H9 (cell line): ENCODE measurements at regions not wholly inside any gene's neighbourhood (a gene's known extent, or its start where the extent isn't known, plus 50 kb on each side); places are given as distances from the start of the nearest gene placed in this dataset.

Experiments used
- DNase-seq: peaks from one replicate; pipeline ENCODE4 v3.0.0-alpha.2; 2017
- H2AFZ ChIP-seq: one replicate; pipeline ENCODE4 v1.6.1; 2013; ENCODE audit warnings: mild to moderate bottlenecking, low read length, control low read depth, moderate library complexity
- H2AK5ac ChIP-seq: 2 replicates; pipeline ENCODE4 v1.6.1; 2013; ENCODE audit warnings: low read length, control low read depth, mixed read lengths; ENCODE audit not compliant: insufficient read length
- H2BK120ac ChIP-seq: one replicate; pipeline ENCODE4 v1.6.1; 2013; ENCODE audit warnings: low read depth, mild to moderate bottlenecking, low read length, control low read depth, inconsistent platforms; ENCODE audit not compliant: poor library complexity, severe bottlenecking
- H2BK12ac ChIP-seq: 2 replicates; pipeline ENCODE4 v1.6.1; 2013; ENCODE audit warnings: low read length, control low read depth, mixed read lengths, low read depth; ENCODE audit not compliant: insufficient read length
- H2BK15ac ChIP-seq: 2 replicates; pipeline ENCODE4 v1.6.1; 2013; ENCODE audit warnings: low read depth, low read length, control low read depth
- H2BK20ac ChIP-seq: one replicate; pipeline ENCODE4 v1.6.1; 2013; ENCODE audit warnings: low read depth, mild to moderate bottlenecking, low read length, control low read depth, inconsistent platforms; ENCODE audit not compliant: poor library complexity, severe bottlenecking
- H2BK5ac ChIP-seq: 2 replicates; pipeline ENCODE4 v1.6.1; 2013; ENCODE audit warnings: low read length, control low read depth, mixed read lengths; ENCODE audit not compliant: insufficient read length
- H3K14ac ChIP-seq: 2 replicates; pipeline ENCODE4 v1.6.1; 2013; ENCODE audit warnings: low read length, control low read depth; ENCODE audit not compliant: insufficient read depth
- H3K18ac ChIP-seq: 2 replicates; pipeline ENCODE4 v1.6.1; 2013; ENCODE audit warnings: low read depth, mild to moderate bottlenecking, mixed read lengths, low read length, control low read depth; ENCODE audit not compliant: insufficient read length
- H3K23ac ChIP-seq: 2 replicates; pipeline ENCODE4 v1.6.1; 2013; ENCODE audit warnings: low read length, control low read depth, mixed read lengths, low read depth; ENCODE audit not compliant: insufficient read length
- H3K23me2 ChIP-seq: 2 replicates; pipeline ENCODE4 v1.6.1; 2013; ENCODE audit warnings: low read depth, mild to moderate bottlenecking, mixed read lengths, low read length, control low read depth; ENCODE audit not compliant: insufficient read length, poor library complexity, severe bottlenecking
- H3K27ac ChIP-seq: 2 replicates; pipeline ENCODE4 v1.5.1; 2013; ENCODE audit warnings: low read length, control low read depth, mixed read lengths, low read depth; ENCODE audit not compliant: insufficient read length
- H3K27me3 ChIP-seq: 2 replicates; pipeline ENCODE4 v1.6.1; 2013; ENCODE audit warnings: low read length, control low read depth, inconsistent platforms; ENCODE audit not compliant: insufficient read depth
- H3K4ac ChIP-seq: 2 replicates; pipeline ENCODE4 v1.6.1; 2013; ENCODE audit warnings: low read depth, mild to moderate bottlenecking, control low read depth, inconsistent platforms, low read length, moderate library complexity
- H3K4me1 ChIP-seq: 2 replicates; pipeline ENCODE4 v1.6.1; 2013; ENCODE audit warnings: low read length, control low read depth, inconsistent platforms; ENCODE audit not compliant: insufficient read depth
- H3K4me2 ChIP-seq: 2 replicates; pipeline ENCODE4 v1.6.1; 2013; ENCODE audit warnings: low read length, control low read depth, mixed read lengths; ENCODE audit not compliant: insufficient read length, insufficient read depth
- H3K56ac ChIP-seq: 2 replicates; pipeline ENCODE4 v1.6.1; 2013; ENCODE audit warnings: low read depth, mild to moderate bottlenecking, mixed read lengths, low read length, control low read depth; ENCODE audit not compliant: insufficient read length
- H3K79me1 ChIP-seq: 2 replicates; pipeline ENCODE4 v1.6.1; 2013; ENCODE audit warnings: low read depth, mild to moderate bottlenecking, moderate library complexity, low read length, control low read depth, inconsistent platforms; ENCODE audit not compliant: insufficient read depth, poor library complexity, severe bottlenecking
- H3K79me2 ChIP-seq: 2 replicates; pipeline ENCODE4 v1.6.1; 2013; ENCODE audit warnings: low read length, control low read depth, inconsistent platforms; ENCODE audit not compliant: insufficient read depth
- H3K9ac ChIP-seq: 2 replicates; pipeline ENCODE4 v1.6.1; 2013; ENCODE audit warnings: low read length, control low read depth, mixed read lengths; ENCODE audit not compliant: insufficient read length; ENCODE audit errors: extremely low read depth
- H3K9me3 ChIP-seq: one replicate; pipeline ENCODE4 v1.6.1; 2013; ENCODE audit warnings: low read depth, low read length, inconsistent platforms; ENCODE audit not compliant: control insufficient read depth
- H3T11ph ChIP-seq: one replicate; pipeline ENCODE4 v1.6.1; 2013; ENCODE audit warnings: mild to moderate bottlenecking, low read length, control low read depth, inconsistent platforms
- H4K20me1 ChIP-seq: one replicate; pipeline ENCODE4 v1.6.1; 2013; ENCODE audit not compliant: control insufficient read depth, insufficient read length, insufficient read depth
- H4K5ac ChIP-seq: 2 replicates; pipeline ENCODE4 v1.6.1; 2013; ENCODE audit warnings: low read depth, mild to moderate bottlenecking, mixed read lengths, low read length, control low read depth; ENCODE audit not compliant: insufficient read length
- H4K8ac ChIP-seq: replicated peaks from 2 replicates; pipeline ENCODE4 v1.6.1; 2013; ENCODE audit warnings: low read length, control low read depth, mixed read lengths, low read depth; ENCODE audit not compliant: insufficient read length
- H4K91ac ChIP-seq: 2 replicates; pipeline ENCODE4 v1.6.1; 2013; ENCODE audit warnings: low read depth, mild to moderate bottlenecking, moderate library complexity, mixed read lengths, low read length, control low read depth; ENCODE audit not compliant: insufficient read length
- H3K27ac Mint-ChIP-seq, 3 experiments: 2 replicates in 2 of 3; 3 replicates in 1 of 3; pipeline ENCODE4 v1.8.0; 2020 to 2021; ENCODE audit warnings: mixed read lengths in 3 of 3, mild to moderate bottlenecking in 1 of 3, moderate library complexity in 1 of 3
- H3K27me3 Mint-ChIP-seq: 2 replicates; pipeline ENCODE4 v1.8.0; 2021; ENCODE audit warnings: low read depth, mild to moderate bottlenecking, moderate library complexity, mixed read lengths
- H3K36me3 Mint-ChIP-seq, 3 experiments: 2 replicates in 2 of 3; 3 replicates in 1 of 3; pipeline ENCODE4 v1.8.0; 2020 to 2021; ENCODE audit warnings: low read depth in 3 of 3, mixed read lengths in 3 of 3; ENCODE audit not compliant: insufficient read depth in 1 of 3
- H3K4me1 Mint-ChIP-seq, 2 experiments: 2 replicates each; pipeline ENCODE4 v1.8.0; 2020; ENCODE audit warnings: mixed read lengths in 2 of 2
- H3K4me3 Mint-ChIP-seq, 2 experiments: 2 replicates in 1 of 2; 3 replicates in 1 of 2; pipeline ENCODE4 v1.8.0; 2020 to 2021; ENCODE audit warnings: mild to moderate bottlenecking in 2 of 2, mixed read lengths in 2 of 2, moderate library complexity in 1 of 2
- H3K9me3 Mint-ChIP-seq, 2 experiments: 2 replicates in 1 of 2; 3 replicates in 1 of 2; pipeline ENCODE4 v1.8.0; 2020; ENCODE audit warnings: mild to moderate bottlenecking in 2 of 2, mixed read lengths in 2 of 2, moderate library complexity in 1 of 2
- WGBS: extraction: QIAGEN DNeasy Blood & Tissue Kit; methylation state at CpG from one replicate; pipeline ENCODE4 v1.1.7; 2013; ENCODE audit warnings: missing lambda C conversion rate, low lambda C conversion rate, mixed read lengths; ENCODE audit not compliant: insufficient read length; ENCODE audit errors: extremely low coverage; 5-methylcytosine and 5-hydroxymethylcytosine counted together
- TF ChIP-seq, protein P1 (sequence below): fragments of 200-600 bp; sonication (generic); conservative IDR thresholded peaks from 3 replicates; pipeline ENCODE4 v1.8.0; 2021; ENCODE audit warnings: antibody characterized with exemption, mild to moderate bottlenecking

DNA sequence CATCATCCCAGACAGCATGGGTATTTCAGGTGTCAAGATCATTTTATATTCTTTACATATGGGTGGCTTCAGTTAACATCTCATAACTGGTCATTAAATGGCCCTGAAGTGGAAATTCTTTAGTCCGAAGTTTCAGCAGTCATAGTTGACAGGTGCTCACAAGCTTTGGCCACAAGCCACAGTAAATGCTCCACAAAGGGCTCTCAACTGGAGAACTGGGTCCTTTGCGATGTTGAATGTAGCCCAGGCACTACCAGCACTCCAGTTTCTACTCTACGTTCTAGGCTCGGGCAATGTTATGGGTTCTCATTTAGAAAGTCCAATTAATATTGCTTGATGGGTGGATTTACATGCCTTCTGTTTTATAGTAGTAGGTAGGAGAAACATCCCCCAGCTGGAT, 206.3 kb downstream of the CWF19L2 start:
- no peak overlapping the region for H4K5ac ChIP-seq
- no peak overlapping the region for H3K27ac Mint-ChIP-seq
- no peaks in the 10 kb centered on the region for H3K9me3 ChIP-seq
- no CpG with 5 or more reads among the region's 4 CpGs for WGBS
- no peak overlapping the region for H2BK5ac ChIP-seq
- no peaks in the 10 kb centered on the region for H3K27me3 Mint-ChIP-seq
- H3K4me1 Mint-ChIP-seq, result peaks cover 11 to 14% of the 10 kb centered on the region in 2 experiments
- H3K23me2 ChIP-seq, result no peaks in the 10 kb centered on the region
- no peak overlapping the region for H2BK20ac ChIP-seq
- no peak overlapping the region for H3K14ac ChIP-seq
- no peak overlapping the region for H4K8ac ChIP-seq
- H2BK12ac ChIP-seq, result no peak overlapping the region
- no peak overlapping the region for H3K27ac ChIP-seq
- no peak overlapping the region for H3K4me2 ChIP-seq
- H3K4me1 ChIP-seq, result no peaks in the 10 kb centered on the region
- no peaks in the 10 kb centered on the region; a peak in 1 of 5 replicates for H3K9me3 Mint-ChIP-seq
- H3K4me3 Mint-ChIP-seq, result no peak overlapping the region
- no peak overlapping the region for H3K4ac ChIP-seq
- no peak overlapping the region for H2BK15ac ChIP-seq
- no peak overlapping the region for H4K91ac ChIP-seq
- H3K36me3 Mint-ChIP-seq, result no peaks in the 10 kb centered on the region
- no peak overlapping the region for H3K9ac ChIP-seq
- H3K23ac ChIP-seq, result no peak overlapping the region
- no peak overlapping the region for H3K18ac ChIP-seq
- no peaks in the 10 kb centered on the region for H4K20me1 ChIP-seq
- no peak overlapping the region for H2BK120ac ChIP-seq
- no peak for DNase-seq
- H3K56ac ChIP-seq, result no peak overlapping the region
- no peak overlapping the region for H2AFZ ChIP-seq
- no peaks in the 10 kb centered on the region for H3K79me2 ChIP-seq
- H2AK5ac ChIP-seq, result no peak overlapping the region
- no peak overlapping the region for H3T11ph ChIP-seq
- TF ChIP-seq, protein P1, sequence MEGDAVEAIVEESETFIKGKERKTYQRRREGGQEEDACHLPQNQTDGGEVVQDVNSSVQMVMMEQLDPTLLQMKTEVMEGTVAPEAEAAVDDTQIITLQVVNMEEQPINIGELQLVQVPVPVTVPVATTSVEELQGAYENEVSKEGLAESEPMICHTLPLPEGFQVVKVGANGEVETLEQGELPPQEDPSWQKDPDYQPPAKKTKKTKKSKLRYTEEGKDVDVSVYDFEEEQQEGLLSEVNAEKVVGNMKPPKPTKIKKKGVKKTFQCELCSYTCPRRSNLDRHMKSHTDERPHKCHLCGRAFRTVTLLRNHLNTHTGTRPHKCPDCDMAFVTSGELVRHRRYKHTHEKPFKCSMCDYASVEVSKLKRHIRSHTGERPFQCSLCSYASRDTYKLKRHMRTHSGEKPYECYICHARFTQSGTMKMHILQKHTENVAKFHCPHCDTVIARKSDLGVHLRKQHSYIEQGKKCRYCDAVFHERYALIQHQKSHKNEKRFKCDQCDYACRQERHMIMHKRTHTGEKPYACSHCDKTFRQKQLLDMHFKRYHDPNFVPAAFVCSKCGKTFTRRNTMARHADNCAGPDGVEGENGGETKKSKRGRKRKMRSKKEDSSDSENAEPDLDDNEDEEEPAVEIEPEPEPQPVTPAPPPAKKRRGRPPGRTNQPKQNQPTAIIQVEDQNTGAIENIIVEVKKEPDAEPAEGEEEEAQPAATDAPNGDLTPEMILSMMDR, result no peak
- no peaks in the 10 kb centered on the region for H3K27me3 ChIP-seq
- H3K79me1 ChIP-seq, result no peaks in the 10 kb centered on the region
